Panc1 (cell line): ENCODE measurements at regions not wholly inside any gene's neighbourhood (a gene's known extent, or its start where the extent isn't known, plus 50 kb on each side); places are given as distances from the start of the nearest gene placed in this dataset.
"Not testable (repeated sequence)": the region's sequence is repeated elsewhere in the genome, so short reads cannot be mapped to it uniquely, and the experiment has no call there.

Experiments used
- ATAC-seq: fragments of 200-7000 bp; cut with Tn5 transposase; 2 replicates; pipeline ENCODE4 v1.9.1; 2020; ENCODE audit warnings: mild to moderate bottlenecking, moderate library complexity
- BruUV-seq: library from RNA; stranded (reverse); fragments of 400-500 nt; replicated peaks from 2 replicates; lab custom pipeline; 2021; lab: Mats Ljungman, UMichigan
- CTCF ChIA-PET: fragments of 300-600 bp; sonication (Branson Sonifier 250); formaldehyde crosslinking; loops from one replicate; lab custom pipeline; 2022; ENCODE audit warnings: antibody characterized with exemption; lab: Charles Lee
- POLR2A ChIA-PET: fragments of 300-600 bp; sonication (Branson Sonifier 250); formaldehyde crosslinking; loops from one replicate; lab custom pipeline; 2022; ENCODE audit warnings: antibody characterized with exemption; lab: Charles Lee
- DNase-seq: peaks from one replicate; pipeline ENCODE4 v3.0.0-alpha.2; 2010; ENCODE audit warnings: low read depth, low spot score
- H3K27ac ChIP-seq: 2 replicates; pipeline ENCODE4 v1.5.1; 2011; ENCODE audit warnings: mild to moderate bottlenecking, low read length, inconsistent platforms
- H3K27me3 ChIP-seq: fragments of 200-500 bp; sonication (Bioruptor generic); 2 replicates; pipeline ENCODE4 v1.6.0; 2014; ENCODE audit warnings: low read length, inconsistent platforms; ENCODE audit not compliant: control insufficient read depth, insufficient read depth
- H3K36me3 ChIP-seq: fragments of 200-500 bp; sonication (Bioruptor generic); 2 replicates; pipeline ENCODE4 v1.5.1; 2014; ENCODE audit warnings: inconsistent platforms, mild to moderate bottlenecking, low read length, moderate library complexity; ENCODE audit not compliant: control insufficient read depth, insufficient read depth
- H3K4me1 ChIP-seq: 2 replicates; pipeline ENCODE4 v1.5.1; 2011; ENCODE audit warnings: inconsistent platforms, mild to moderate bottlenecking, low read length, moderate library complexity; ENCODE audit not compliant: control insufficient read depth, insufficient read depth
- H3K4me3 ChIP-seq, 2 experiments: 2 replicates each; pipeline ENCODE4 v1.5.1; 2011 to 2012; ENCODE audit warnings: low read depth in 2 of 2, low read length in 2 of 2, mild to moderate bottlenecking in 2 of 2, inconsistent platforms in 1 of 2, moderate library complexity in 1 of 2
- H3K9me3 ChIP-seq: fragments of 200-500 bp; sonication (Bioruptor generic); 2 replicates; pipeline ENCODE4 v1.5.1; 2014; ENCODE audit warnings: low read depth, mild to moderate bottlenecking, inconsistent platforms, low read length, moderate library complexity; ENCODE audit not compliant: control insufficient read depth, insufficient read depth
- POLR2AphosphoS5 ChIP-seq: IDR thresholded peaks from 2 replicates; pipeline ENCODE4 v1.6.1; 2012; ENCODE audit warnings: mild to moderate bottlenecking, low read depth, low read length, moderate library complexity
- SIN3A ChIP-seq: IDR thresholded peaks from 2 replicates; pipeline ENCODE4 v1.6.1; 2012; ENCODE audit warnings: low read depth, mild to moderate bottlenecking, low read length, moderate library complexity, borderline replicate concordance; ENCODE audit not compliant: insufficient read depth
- TCF7L2 ChIP-seq: IDR thresholded peaks from 2 replicates; pipeline ENCODE4 v1.6.1; 2011; ENCODE audit warnings: mild to moderate bottlenecking, low read depth, low read length, inconsistent platforms
- in situ Hi-C: cut with HindIII; loops from 2 replicates; pipeline ENCODE4 v1.10.0; 2016; ENCODE audit warnings: low sequenced_read_pairs, low pct_unique_long_range_greater_than_20kb
- intact Hi-C: fragments of 100-400 bp; cut with micrococcal nuclease; formaldehyde crosslinking; loops from one replicate; pipeline ENCODE4 v1.10.0; 2022; ENCODE audit not compliant: unreplicated experiment
- TF ChIP-seq, protein P1 (sequence below): fragments of 450-650 bp; IDR thresholded peaks from 2 replicates; pipeline ENCODE4 v1.5.1; 2017; ENCODE audit warnings: mild to moderate bottlenecking
- TF ChIP-seq, protein P2 (sequence below), 2 experiments: IDR thresholded peaks; 2 replicates each; pipeline ENCODE4 v1.6.1; 2011 to 2012; ENCODE audit warnings: low read depth in 2 of 2, control low read depth in 1 of 2, low read length in 1 of 2, mild to moderate bottlenecking in 1 of 2, moderate library complexity in 1 of 2; ENCODE audit not compliant: insufficient read depth in 1 of 2

GRCh38 chrX:143336261-143336660 is 181.0 kb downstream of the SPANXN3 start:
- CTCF ChIA-PET, result no interaction called here
- intact Hi-C loops (no loop called here), in situ Hi-C loops (no loop called here)
- Histone ChIP-seq H3K4me3 (no peak overlapping the region), H3K4me1 (no peaks in the 10 kb centered on the region), H3K27ac (no peak overlapping the region), H3K36me3 (no peaks in the 10 kb centered on the region), H3K9me3 (no peaks in the 10 kb centered on the region), H3K27me3 (no peaks in the 10 kb centered on the region)
- no peak for ATAC-seq
- BruUV-seq, result no TSS peak
- POLR2A ChIA-PET, result no interaction called here
- TF ChIP-seq POLR2AphosphoS5, result no peak
- TF ChIP-seq, protein P1, sequence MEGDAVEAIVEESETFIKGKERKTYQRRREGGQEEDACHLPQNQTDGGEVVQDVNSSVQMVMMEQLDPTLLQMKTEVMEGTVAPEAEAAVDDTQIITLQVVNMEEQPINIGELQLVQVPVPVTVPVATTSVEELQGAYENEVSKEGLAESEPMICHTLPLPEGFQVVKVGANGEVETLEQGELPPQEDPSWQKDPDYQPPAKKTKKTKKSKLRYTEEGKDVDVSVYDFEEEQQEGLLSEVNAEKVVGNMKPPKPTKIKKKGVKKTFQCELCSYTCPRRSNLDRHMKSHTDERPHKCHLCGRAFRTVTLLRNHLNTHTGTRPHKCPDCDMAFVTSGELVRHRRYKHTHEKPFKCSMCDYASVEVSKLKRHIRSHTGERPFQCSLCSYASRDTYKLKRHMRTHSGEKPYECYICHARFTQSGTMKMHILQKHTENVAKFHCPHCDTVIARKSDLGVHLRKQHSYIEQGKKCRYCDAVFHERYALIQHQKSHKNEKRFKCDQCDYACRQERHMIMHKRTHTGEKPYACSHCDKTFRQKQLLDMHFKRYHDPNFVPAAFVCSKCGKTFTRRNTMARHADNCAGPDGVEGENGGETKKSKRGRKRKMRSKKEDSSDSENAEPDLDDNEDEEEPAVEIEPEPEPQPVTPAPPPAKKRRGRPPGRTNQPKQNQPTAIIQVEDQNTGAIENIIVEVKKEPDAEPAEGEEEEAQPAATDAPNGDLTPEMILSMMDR, result no peak
- TF ChIP-seq TCF7L2, result no peak
- TF ChIP-seq, protein P2, sequence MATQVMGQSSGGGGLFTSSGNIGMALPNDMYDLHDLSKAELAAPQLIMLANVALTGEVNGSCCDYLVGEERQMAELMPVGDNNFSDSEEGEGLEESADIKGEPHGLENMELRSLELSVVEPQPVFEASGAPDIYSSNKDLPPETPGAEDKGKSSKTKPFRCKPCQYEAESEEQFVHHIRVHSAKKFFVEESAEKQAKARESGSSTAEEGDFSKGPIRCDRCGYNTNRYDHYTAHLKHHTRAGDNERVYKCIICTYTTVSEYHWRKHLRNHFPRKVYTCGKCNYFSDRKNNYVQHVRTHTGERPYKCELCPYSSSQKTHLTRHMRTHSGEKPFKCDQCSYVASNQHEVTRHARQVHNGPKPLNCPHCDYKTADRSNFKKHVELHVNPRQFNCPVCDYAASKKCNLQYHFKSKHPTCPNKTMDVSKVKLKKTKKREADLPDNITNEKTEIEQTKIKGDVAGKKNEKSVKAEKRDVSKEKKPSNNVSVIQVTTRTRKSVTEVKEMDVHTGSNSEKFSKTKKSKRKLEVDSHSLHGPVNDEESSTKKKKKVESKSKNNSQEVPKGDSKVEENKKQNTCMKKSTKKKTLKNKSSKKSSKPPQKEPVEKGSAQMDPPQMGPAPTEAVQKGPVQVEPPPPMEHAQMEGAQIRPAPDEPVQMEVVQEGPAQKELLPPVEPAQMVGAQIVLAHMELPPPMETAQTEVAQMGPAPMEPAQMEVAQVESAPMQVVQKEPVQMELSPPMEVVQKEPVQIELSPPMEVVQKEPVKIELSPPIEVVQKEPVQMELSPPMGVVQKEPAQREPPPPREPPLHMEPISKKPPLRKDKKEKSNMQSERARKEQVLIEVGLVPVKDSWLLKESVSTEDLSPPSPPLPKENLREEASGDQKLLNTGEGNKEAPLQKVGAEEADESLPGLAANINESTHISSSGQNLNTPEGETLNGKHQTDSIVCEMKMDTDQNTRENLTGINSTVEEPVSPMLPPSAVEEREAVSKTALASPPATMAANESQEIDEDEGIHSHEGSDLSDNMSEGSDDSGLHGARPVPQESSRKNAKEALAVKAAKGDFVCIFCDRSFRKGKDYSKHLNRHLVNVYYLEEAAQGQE (IDR thresholded peaks at IDR 0.05; ENCODE audit: insufficient read depth in 1 of 2, low read depth in 2 of 2, low read length in 1 of 2), result no peak
- TF ChIP-seq SIN3A, result no peak
- DNase-seq, result no peak

GRCh38 chrX:143319526-143319925 is 197.7 kb downstream of the SPANXN3 start:
- TF ChIP-seq, protein P1, result no peak
- TF ChIP-seq, protein P2 (IDR thresholded peaks at IDR 0.05; ENCODE audit: insufficient read depth in 1 of 2, low read depth in 2 of 2, low read length in 1 of 2), result no peak
- no peak for TF ChIP-seq POLR2AphosphoS5
- no peak for TF ChIP-seq SIN3A
- no peak for TF ChIP-seq TCF7L2
- no peaks in the 10 kb centered on the region for H3K9me3 ChIP-seq
- no TSS peak for BruUV-seq

DNA sequence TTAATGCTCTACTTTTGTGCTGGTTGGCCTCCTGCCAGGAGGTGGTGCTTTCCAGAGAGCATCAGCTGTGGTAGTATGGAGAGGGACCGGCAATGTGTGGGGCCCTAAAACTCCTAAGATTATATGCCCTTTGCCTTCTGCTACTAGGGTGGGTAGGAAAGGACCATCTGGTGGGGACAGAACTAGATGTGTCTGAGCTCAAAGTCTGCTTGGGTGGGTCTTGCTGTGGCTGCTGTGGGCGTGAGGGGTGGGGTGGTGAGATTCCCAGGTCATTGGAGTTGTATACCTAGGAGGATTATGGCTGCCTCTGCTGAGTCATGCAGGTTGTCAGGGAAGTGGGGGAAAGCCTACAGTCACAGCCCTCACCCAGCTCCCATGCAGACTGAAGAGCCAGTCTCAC is 198.4 kb downstream of the SPANXN3 start:
- intact Hi-C loops, H3K36me3 ChIP-seq, BruUV-seq, H3K27ac ChIP-seq, CTCF ChIA-PET, in situ Hi-C loops, ATAC-seq, H3K9me3 ChIP-seq, H3K27me3 ChIP-seq, H3K4me3 ChIP-seq, POLR2A ChIA-PET, DNase-seq, H3K4me1 ChIP-seq: not testable (repeated sequence)

More at GRCh38 chrX:143319526-143319925, 197.7 kb downstream of the SPANXN3 start:
- ChIA-PET CTCF (interaction anchor here (0.6 kb wide), 1 partner anchor 1947 kb away, joined by 3 read pairs; no protein-coding TSS in a partner anchor), POLR2A (no interaction called here)
- no peak overlapping the region for H3K27ac ChIP-seq
- H3K36me3 ChIP-seq, result no peaks in the 10 kb centered on the region
- no peak for DNase-seq
- no peak overlapping the region for H3K4me3 ChIP-seq
- no peaks in the 10 kb centered on the region for H3K27me3 ChIP-seq
- in situ Hi-C loops, result no loop called here
- intact Hi-C loops, result no loop called here
- ATAC-seq, result no peak
- no peaks in the 10 kb centered on the region for H3K4me1 ChIP-seq
